HK-2 (cell line): ENCODE measurements at regions not wholly inside any gene's neighbourhood (a gene's known extent, or its start where the extent isn't known, plus 50 kb on each side); places are given as distances from the start of the nearest gene placed in this dataset.
"Not testable (repeated sequence)": the region's sequence is repeated elsewhere in the genome, so short reads cannot be mapped to it uniquely, and the experiment has no call there.

Experiments used
- DNase-seq: peaks from one replicate; pipeline ENCODE4 v3.0.0-alpha.2; 2018; ENCODE audit not compliant: unreplicated experiment

- DNase-seq: no peak
Measured at GRCh38 chr1:173342736-173343135, 134.4 kb upstream of the PRDX6 start.

- no peak for DNase-seq
Measured at GRCh38 chr1:173344034-173344743, 132.9 kb upstream of the PRDX6 start.

GRCh38 chr1:173347282-173347818 is 129.8 kb upstream of the PRDX6 start:
- no peak for DNase-seq

GRCh38 chr1:173352635-173353034 is 124.5 kb upstream of the PRDX6 start:
- DNase-seq: not testable (repeated sequence)

- no peak for DNase-seq
Measured at GRCh38 chr1:173353350-173353749, 123.8 kb upstream of the PRDX6 start.

GRCh38 chr1:173354937-173355280 is 122.2 kb upstream of the PRDX6 start:
- no peak for DNase-seq

GRCh38 chr1:173355281-173356031 is 121.7 kb upstream of the PRDX6 start:
- no peak for DNase-seq

- DNase-seq: no peak
Measured at GRCh38 chr1:173356191-173356762, 120.9 kb upstream of the PRDX6 start.

- DNase-seq: no peak
Measured at GRCh38 chr1:173360487-173361063, 116.6 kb upstream of the PRDX6 start.

- DNase-seq: no peak
Measured at GRCh38 chr1:173362543-173362942, 114.6 kb upstream of the PRDX6 start.

GRCh38 chr1:173364827-173365226 is 112.3 kb upstream of the PRDX6 start:
- no peak for DNase-seq

- no peak for DNase-seq
Measured at GRCh38 chr1:173365341-173365740, 111.8 kb upstream of the PRDX6 start.

- no peak for DNase-seq
Measured at GRCh38 chr1:173367136-173367535, 110.0 kb upstream of the PRDX6 start.

GRCh38 chr1:173370586-173370985 is 106.5 kb upstream of the PRDX6 start:
- not testable (repeated sequence) for DNase-seq

- DNase-seq: not testable (repeated sequence)
Measured at GRCh38 chr1:173376065-173376464, 101.1 kb upstream of the PRDX6 start.

- DNase-seq: no peak
Measured at GRCh38 chr1:173377266-173377665, 99.9 kb upstream of the PRDX6 start.

GRCh38 chr1:173383351-173383750 is 93.8 kb upstream of the PRDX6 start:
- no peak for DNase-seq

GRCh38 chr1:173388352-173388751 is 88.8 kb upstream of the PRDX6 start:
- DNase-seq: no peak

GRCh38 chr1:173392895-173393658 is 84.1 kb upstream of the PRDX6 start:
- DNase-seq: peak; percentile 47

GRCh38 chr1:173393659-173394000 is 83.5 kb upstream of the PRDX6 start:
- DNase-seq: no peak

GRCh38 chr1:173394813-173395212 is 82.3 kb upstream of the PRDX6 start:
- DNase-seq: not testable (repeated sequence)

- no peak for DNase-seq
Measured at GRCh38 chr1:173395762-173396161, 81.4 kb upstream of the PRDX6 start.
